ENCODE measurements at regions not wholly inside any gene's neighbourhood (a gene's known extent, or its start where the extent isn't known, plus 50 kb on each side); places are given as distances from the start of the nearest gene placed in this dataset.

DNA sequence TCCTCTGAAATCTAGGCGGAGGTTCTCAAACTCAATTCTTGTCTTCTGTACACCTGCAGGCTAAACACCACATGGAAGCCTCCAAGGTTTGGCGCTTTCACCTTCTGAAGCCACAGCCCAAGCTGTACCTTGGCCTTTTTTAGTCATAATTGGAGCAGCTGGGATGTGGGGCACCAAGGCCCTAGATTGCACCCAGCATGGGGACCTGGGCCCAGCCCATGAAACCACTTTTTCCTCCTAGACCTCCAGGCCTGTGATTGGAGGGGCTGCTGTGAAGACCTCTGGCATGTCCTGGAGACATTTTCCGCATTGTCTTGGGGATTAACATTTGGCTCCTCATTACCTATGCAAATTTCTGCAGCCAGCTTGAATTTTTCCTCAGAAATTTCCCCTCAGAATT is 181.0 kb downstream of the TYW3 start:
- no peak for TF ChIP-seq EZH2 (IDR thresholded peaks at IDR 0.05; ENCODE audit: borderline replicate concordance, low read length)
- TF ChIP-seq, protein P1, sequence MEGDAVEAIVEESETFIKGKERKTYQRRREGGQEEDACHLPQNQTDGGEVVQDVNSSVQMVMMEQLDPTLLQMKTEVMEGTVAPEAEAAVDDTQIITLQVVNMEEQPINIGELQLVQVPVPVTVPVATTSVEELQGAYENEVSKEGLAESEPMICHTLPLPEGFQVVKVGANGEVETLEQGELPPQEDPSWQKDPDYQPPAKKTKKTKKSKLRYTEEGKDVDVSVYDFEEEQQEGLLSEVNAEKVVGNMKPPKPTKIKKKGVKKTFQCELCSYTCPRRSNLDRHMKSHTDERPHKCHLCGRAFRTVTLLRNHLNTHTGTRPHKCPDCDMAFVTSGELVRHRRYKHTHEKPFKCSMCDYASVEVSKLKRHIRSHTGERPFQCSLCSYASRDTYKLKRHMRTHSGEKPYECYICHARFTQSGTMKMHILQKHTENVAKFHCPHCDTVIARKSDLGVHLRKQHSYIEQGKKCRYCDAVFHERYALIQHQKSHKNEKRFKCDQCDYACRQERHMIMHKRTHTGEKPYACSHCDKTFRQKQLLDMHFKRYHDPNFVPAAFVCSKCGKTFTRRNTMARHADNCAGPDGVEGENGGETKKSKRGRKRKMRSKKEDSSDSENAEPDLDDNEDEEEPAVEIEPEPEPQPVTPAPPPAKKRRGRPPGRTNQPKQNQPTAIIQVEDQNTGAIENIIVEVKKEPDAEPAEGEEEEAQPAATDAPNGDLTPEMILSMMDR (IDR thresholded peaks at IDR 0.05; ENCODE audit: low read length), result no peak
- H3K4me3 ChIP-seq (ENCODE audit: low read depth, low read length, poor library complexity, severe bottlenecking), result no peak overlapping the region

DNA sequence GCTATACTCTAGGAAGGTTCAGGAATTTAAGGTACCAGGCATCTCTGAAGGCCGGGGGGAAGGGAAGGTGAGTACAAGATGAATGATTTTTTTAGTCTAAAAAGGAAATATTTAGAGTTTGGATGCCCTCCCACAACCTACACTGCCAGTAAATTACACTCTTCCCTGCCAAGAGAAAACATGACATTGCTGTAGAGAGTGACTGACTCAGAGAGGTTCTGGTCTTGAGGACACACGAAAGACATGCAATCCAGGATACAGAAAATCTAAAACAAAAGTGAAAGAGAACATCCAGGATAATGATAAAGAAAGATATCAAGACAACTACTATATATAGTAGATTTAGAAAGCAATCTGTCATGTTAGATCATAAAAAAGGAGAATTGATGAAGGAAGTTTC is 200.5 kb downstream of the TYW3 start:
- Histone ChIP-seq H3K27me3 (ENCODE audit: insufficient read depth, low read length) (no peaks in the 10 kb centered on the region), H3K36me3 (ENCODE audit: insufficient read depth, low read length) (no peaks in the 10 kb centered on the region), H3F3A (ENCODE audit: insufficient read depth, low read length) (no peaks in the 10 kb centered on the region), H3K79me2 (ENCODE audit: insufficient read depth, low read length) (no peaks in the 10 kb centered on the region), H3K4me1 (ENCODE audit: insufficient read depth, low read length, severe bottlenecking) (no peaks in the 10 kb centered on the region), H2AFZ (ENCODE audit: low read length) (no peak overlapping the region), H3K9me3 (ENCODE audit: low read length) (no peaks in the 10 kb centered on the region), H3K9me2 (ENCODE audit: low read depth, low read length) (no peaks in the 10 kb centered on the region), H3K4me3 (ENCODE audit: low read depth, low read length, poor library complexity, severe bottlenecking) (no peak overlapping the region), H4K20me1 (ENCODE audit: insufficient read depth, low read length) (no peaks in the 10 kb centered on the region), H3K4me2 (ENCODE audit: low read length) (no peak overlapping the region), H3K9ac (ENCODE audit: low read length) (no peak overlapping the region), H3K27ac (ENCODE audit: low read depth, low read length, poor library complexity, severe bottlenecking) (no peak overlapping the region)
- no peak for TF ChIP-seq EZH2 (IDR thresholded peaks at IDR 0.05; ENCODE audit: borderline replicate concordance, low read length)
- TF ChIP-seq, protein P1 (IDR thresholded peaks at IDR 0.05; ENCODE audit: low read length), result no peak

More for the DNA sequence above, 181.0 kb downstream of the TYW3 start:
- Histone ChIP-seq H2AFZ (ENCODE audit: low read length) (no peak overlapping the region), H3K9me2 (ENCODE audit: low read depth, low read length) (no peaks in the 10 kb centered on the region), H3K4me1 (ENCODE audit: insufficient read depth, low read length, severe bottlenecking) (no peaks in the 10 kb centered on the region), H3K36me3 (ENCODE audit: insufficient read depth, low read length) (no peaks in the 10 kb centered on the region), H3K79me2 (ENCODE audit: insufficient read depth, low read length) (no peaks in the 10 kb centered on the region), H3K9me3 (ENCODE audit: low read length) (no peaks in the 10 kb centered on the region), H3K9ac (ENCODE audit: low read length) (no peak overlapping the region), H4K20me1 (ENCODE audit: insufficient read depth, low read length) (no peaks in the 10 kb centered on the region), H3K4me2 (ENCODE audit: low read length) (no peak overlapping the region), H3K27ac (ENCODE audit: low read depth, low read length, poor library complexity, severe bottlenecking) (no peak overlapping the region), H3F3A (ENCODE audit: insufficient read depth, low read length) (no peaks in the 10 kb centered on the region), H3K27me3 (ENCODE audit: insufficient read depth, low read length) (no peaks in the 10 kb centered on the region)

DNA sequence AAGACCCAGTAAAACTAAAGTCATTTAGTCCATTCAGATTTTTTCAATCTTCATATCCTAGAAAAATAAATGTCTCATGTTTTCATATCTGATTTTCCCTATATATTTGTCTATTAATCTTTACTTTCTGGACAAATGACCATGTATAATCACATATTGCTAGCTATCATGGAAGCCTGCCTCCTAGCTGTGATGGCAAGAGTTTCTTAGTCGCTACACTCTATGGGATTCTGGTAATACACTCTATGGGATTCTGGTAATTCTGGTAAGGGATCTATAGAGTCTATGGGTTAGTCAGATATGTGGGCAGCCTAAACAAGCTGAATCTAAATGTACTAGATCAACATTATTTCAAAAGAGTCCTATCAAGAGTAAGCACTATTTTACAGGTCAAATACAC is 198.7 kb upstream of the LHX8 start:
- Histone ChIP-seq H3K36me3 (ENCODE audit: insufficient read depth, low read length) (no peaks in the 10 kb centered on the region), H3K4me3 (ENCODE audit: low read depth, low read length, poor library complexity, severe bottlenecking) (no peak overlapping the region), H3K9me2 (ENCODE audit: low read depth, low read length) (no peaks in the 10 kb centered on the region), H3K9ac (ENCODE audit: low read length) (no peak overlapping the region), H3K4me2 (ENCODE audit: low read length) (no peak overlapping the region), H3K9me3 (ENCODE audit: low read length) (no peaks in the 10 kb centered on the region), H3K4me1 (ENCODE audit: insufficient read depth, low read length, severe bottlenecking) (no peaks in the 10 kb centered on the region), H3K79me2 (ENCODE audit: insufficient read depth, low read length) (no peaks in the 10 kb centered on the region), H3F3A (ENCODE audit: insufficient read depth, low read length) (no peaks in the 10 kb centered on the region), H4K20me1 (ENCODE audit: insufficient read depth, low read length) (no peaks in the 10 kb centered on the region), H3K27me3 (ENCODE audit: insufficient read depth, low read length) (no peaks in the 10 kb centered on the region), H2AFZ (ENCODE audit: low read length) (no peak overlapping the region), H3K27ac (ENCODE audit: low read depth, low read length, poor library complexity, severe bottlenecking) (no peak overlapping the region)
- TF ChIP-seq, protein P1 (IDR thresholded peaks at IDR 0.05; ENCODE audit: low read length), result peak; percentile 12; the same call in 1 of the 2 replicates
- TF ChIP-seq EZH2 (IDR thresholded peaks at IDR 0.05; ENCODE audit: borderline replicate concordance, low read length), result no peak
